Stimulated activated CD8-positive, alpha-beta memory T cell treated with anti-CD3 and anti-CD28 coated beads, Interleukin-2, amount 100 ng/mL, for 48 hours (primary cell): ENCODE measurements at regions not wholly inside any gene's neighbourhood (a gene's known extent, or its start where the extent isn't known, plus 50 kb on each side); places are given as distances from the start of the nearest gene placed in this dataset.
A peak's percentile ranks its signal among the peaks of the same experiment; 100 is the strongest.
"Not testable (repeated sequence)": the region's sequence is repeated elsewhere in the genome, so short reads cannot be mapped to it uniquely, and the experiment has no call there.

Source experiments
- DNase-seq, 2 donors: peaks; one replicate each; pipeline ENCODE4 v3.0.0-alpha.2; 2020; ENCODE audit warnings: low read depth in 2 of 2

DNA sequence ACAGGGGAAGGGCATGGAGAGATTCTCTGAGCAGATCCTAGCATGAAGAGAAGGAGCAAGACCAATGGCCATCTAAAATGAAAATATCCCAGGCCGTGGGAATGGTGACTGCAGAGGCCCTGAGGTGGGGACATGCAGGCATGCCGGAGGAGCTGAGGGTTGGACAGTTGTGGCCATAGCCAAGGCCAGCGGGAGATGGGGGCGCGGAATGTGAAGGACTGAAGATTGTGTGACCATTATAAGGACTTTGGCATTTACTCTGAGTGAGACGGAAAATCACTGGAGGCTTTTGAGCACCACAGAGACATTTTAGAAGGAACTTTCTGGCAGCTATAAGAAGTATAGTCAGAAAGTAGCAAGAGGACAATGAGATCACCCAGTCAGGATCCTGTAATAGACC lies 341.1 kb downstream of the SFMBT2 start:
- DNase-seq = no peak

DNA sequence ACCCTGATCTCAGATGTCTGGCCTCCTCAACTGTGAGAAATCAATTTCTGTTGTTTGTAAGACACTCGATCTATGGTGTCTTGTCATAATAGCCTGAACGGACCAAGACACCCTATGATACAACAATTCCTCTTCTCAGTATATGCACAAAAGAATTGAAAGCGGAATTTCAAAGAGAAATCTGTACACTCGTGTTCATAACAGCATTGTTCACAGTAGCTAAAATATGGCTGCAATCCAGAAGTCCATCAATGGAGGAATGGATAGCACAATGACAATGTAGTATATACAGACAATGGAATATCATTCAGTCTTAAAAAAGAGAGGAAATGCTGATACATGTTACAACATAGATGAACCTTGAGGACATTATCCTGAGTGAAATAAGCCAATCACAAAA lies 354.6 kb downstream of the SFMBT2 start:
- no peak for DNase-seq

DNA sequence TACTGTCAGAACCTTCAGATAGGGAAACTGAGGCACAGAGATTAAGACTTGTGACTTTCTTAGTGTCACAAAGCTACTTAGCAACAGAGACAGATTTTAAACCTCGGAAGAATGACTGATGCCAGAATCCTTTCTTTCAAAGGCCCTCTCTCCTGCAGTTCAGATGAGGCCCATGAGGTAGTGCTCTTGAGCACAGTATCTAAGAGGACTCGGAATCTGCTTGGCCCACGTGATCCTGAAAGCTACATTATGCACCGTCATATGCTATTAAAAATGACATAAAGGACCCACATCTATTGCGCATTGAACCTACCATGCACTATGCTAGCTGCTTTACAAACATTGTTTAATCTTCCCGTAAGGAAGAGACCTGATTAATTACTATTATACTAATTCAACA lies 355.9 kb downstream of the SFMBT2 start:
- no peak for DNase-seq

DNA sequence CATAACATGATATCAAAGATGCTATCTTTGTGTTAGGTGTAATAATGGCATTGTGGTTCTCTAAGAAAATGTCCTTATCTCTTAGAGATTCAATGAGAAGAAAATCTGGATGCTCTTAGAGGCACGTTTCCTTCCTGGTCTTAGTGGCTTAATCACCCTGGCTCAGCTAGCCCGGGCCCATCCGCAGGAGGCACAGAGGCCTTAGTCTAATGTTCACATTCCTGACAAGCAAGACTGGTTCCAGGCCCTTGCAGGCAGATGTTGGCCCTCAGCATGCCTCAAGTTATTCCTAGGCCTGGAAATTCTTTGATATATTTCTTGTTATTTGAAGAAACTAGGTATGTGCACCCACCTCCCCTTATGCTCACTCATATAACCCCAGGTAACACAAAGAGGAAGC lies 357.6 kb downstream of the SFMBT2 start:
- no peak for DNase-seq

DNA sequence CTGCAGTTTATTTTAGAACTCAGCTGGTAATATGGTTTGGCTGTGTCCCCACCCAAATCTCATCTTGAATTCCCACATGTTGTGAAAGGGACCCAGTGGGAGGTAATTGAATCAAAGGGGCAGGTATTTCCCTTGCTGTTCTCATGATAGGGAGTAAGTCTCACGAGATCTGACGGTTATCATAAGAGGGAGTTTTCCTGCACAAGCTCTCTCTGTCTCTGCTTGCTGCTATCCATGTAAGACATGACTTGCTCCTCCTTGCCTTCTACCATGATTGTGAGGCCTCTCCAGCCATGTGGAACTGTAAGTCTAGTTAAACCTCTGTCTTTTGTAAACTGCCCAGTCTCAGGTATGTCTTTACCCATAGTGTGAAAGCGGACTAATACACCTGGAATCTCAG lies 360.8 kb downstream of the SFMBT2 start:
- DNase-seq = not testable (repeated sequence)

DNA sequence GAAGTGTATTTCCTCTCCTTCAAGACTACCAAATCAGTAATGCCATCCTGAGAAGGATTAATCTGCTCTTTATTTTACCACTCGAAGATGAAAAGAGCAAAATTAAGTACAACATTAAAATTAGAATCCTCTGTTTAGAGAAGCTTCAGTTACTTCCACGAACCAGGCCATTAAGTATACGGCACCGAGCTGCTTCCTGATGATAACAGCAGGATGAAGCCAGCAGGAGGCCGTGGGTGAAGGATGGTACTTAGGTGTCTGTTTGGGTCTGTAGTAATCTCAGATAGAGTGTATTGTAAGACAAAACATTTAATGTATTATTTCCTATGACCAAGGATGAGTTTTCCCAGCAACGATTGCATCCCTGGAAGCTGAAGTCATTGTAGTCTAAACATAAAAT lies 362.8 kb downstream of the SFMBT2 start:
- DNase-seq = no peak

DNA sequence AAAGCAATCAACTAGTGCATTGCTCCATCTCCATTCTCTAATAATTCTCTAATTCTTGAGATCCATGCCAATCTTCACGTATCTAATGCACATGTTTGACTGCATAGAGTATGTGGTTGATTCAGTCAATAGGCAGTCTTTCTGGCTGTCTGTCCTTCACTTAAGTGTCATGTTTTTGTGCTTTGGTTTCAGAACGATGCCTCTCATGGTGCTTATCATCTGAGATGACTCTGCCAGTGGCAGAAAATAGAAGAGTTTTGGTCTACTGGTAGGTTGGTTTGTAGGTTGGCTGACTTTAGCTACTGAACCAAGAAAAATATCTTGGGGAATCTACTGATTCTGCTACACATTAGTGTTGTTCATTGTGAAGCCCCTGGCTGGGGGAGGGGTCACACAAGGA lies 364.2 kb downstream of the SFMBT2 start:
- no peak for DNase-seq

DNA sequence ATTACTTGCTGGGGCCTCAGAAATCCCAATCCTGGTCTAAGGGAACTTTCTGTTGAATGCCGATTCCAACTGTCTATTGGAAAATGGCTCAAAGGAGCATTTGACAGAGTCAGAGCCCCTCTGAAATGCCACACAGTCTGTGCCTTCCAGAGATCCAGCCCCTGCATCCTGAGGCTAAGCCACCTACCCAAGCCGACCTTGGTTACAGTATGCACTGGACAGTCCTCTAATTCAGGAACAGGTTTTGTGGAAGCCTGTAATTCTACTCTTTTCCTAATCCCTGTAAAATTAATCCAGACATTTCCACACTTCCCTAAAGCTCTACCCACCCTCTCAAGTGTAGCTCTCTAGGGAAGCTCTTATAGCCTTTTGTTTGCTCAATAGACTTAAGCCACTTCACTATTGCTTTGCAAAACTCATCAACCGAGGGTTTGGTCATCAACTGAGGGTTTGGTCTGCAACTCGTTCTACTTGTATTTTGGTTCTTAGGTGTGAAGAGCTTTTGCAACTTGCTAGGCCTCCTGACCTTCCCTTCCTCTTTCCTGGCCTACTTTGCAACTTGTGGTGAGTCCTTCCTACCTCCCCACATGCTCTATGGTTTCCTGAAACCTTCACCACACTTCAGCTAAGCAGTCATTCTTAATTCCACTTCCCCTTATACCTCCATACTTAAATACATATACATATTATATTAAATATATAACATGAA lies 364.8 kb downstream of the SFMBT2 start:
- no peak for DNase-seq

DNA sequence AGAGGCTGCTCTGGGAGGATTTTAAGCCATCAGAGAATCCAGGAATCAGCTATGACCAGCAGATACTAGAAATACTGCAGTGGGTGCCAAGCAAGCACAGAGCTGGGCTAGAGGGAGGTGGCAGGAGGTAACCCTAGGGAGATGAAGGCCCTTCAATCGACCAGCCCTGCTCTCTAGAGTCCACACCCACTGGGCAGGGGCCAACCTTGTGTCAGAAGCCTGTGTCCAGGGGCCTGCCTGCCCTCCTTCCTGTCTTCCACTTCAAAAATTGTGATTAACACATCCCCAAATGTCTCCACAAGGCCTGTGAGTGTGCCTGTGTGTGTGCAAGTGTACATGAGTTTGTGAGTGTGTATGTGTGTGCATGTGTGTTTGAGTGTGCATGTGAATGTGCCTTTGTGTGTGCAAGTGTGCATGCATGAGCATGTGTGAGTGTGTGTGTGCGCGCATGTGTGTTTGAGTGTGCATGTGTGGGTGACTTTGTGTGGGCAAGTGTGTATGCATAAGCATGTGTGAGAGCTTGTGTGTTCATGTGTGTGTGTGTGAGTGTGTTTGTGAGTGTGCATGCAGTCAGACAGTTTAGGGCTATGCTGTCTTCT lies 367.7 kb downstream of the SFMBT2 start:
- DNase-seq = no peak

DNA sequence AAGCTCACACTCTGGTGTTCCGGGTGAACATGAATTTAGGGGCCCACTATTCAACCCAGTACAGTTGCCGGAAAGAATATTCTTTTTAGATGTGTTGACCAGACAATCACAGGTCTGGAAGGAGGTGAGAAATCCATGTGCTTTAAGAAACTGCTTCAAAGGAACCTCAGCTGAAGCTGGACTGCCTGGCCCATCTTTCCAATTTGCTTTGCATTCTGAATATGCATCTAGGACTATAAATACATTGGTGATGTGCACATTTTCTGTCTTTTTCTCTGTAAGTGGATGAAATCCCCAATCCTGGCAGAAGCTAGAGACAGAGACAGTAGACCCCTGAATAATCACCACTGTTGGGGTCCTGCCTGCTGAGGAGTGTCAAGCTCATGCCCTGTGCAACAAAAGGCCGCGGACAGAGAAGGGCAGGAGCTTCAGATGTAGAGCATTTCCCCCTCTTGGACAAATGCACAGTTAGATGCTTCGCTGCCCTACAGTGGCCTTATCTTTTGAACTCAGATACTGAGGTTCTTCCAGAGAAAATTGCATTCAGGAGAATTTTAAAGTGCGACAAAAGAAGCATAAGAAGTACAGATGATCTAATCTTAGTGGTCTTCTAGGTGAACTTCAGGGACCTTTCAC lies 368.3 kb downstream of the SFMBT2 start:
- DNase-seq = no peak

DNA sequence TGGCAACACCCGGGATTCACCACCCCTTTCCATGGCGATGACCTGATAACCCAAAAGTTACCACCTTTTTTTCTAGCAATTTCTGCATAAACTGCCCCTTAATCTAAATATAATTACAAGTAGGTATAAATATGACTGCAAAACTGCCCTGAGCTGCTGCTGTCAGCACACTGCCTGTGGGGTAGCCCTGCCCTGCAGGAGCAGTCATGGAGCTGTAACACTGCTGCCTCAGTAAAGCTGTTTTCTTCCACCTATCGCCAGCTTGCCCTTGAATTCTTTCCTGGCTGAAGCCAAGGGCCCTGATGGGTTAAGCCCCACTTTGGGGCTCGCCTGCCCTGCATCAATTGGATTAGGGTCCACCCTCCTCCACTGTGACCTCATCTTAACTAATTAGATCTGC lies 368.8 kb downstream of the SFMBT2 start:
- DNase-seq = no peak

DNA sequence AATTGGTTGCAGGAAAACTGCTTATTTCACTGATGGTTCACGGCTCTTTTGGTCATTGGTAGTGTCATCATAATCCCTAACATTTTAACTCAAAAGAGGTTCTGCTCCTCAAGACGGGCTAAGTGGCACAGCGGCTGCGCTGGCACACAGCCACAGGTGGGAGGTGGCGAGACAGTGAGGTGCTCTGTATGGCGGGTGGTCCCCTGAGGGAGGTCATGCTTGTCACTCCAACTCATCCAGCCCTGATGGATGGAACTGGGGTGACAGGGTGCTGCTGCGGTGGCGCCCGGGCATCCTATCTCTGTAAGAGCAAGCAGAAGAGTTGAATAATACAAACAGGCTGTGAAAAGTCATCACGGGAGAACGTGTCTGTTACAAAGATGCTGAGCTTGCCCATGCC lies 370.2 kb downstream of the SFMBT2 start:
- no peak for DNase-seq

DNA sequence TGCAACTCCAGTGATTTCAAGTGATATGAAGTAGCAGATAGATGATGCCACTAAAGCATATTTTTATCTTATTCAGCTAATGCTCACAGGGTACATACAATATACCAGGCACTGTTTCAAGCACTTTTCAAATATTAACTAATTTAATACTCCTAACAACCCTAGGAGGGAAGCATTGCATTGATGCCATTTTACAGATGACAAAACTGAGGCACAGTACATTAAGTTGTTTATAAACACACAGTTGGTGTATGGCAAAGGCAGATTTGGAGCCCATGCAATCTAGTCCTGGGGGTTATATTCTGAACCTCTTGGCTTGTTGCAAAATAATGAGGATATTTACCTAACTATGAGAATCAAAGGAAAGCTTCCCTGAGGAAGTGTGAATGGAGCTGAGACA lies 371.0 kb downstream of the SFMBT2 start:
- no peak for DNase-seq

DNA sequence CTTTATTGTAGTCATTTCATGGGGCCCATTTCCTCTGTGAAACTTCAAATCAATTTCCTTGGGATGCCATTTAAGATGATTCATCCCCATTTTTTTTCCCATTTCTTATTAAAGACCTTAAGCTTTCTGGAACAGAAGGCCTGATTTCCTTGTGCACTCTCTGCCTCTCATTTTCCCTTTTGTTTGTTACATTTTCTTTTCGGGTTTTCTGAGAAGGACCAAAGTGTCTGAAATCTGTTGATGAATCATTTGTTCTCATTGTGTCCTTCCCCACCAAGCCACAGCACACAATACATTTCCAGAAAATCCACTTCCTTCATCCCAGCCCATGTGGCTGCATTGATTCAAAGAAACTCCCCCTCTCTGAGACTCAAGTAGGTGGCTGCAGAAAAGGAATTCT lies 372.4 kb downstream of the SFMBT2 start:
- no peak for DNase-seq

DNA sequence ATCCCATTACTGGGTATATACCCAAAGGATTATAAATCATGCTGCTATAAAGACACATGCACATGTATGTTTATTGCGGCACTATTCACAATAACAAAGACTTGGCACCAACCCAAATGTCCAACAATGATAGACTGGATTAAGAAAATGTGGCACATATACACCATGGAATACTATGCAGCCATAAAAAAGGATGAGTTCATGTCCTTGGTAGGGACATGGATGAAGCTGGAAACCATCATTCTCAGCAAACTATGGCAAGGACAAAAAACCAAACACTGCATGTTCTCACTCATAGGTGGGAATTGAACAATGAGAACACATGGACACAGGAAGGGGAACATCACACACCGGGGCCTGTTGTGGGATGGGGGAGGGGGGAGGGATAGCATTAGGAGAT lies 373.4 kb downstream of the SFMBT2 start:
- DNase-seq = not testable (repeated sequence)

DNA sequence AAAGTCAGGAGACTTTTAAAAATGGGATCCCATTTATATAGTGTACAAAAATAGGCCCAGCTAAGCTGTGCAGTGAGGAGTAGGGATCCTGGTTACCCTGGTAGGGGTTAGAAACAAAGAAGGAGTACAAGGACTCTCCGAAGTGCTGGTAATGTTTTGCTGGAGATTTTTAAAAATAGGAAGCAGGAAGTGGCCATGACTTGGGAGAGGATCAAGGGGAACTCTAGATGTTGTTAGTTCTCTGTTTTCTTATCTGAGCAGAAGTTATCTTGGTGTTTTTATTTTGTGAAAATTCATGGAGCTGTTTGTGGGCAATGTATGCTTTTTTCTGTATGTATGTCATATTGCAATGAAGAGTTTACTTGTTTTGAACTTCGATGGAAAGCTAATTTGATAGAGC lies 373.9 kb downstream of the SFMBT2 start:
- no peak for DNase-seq

DNA sequence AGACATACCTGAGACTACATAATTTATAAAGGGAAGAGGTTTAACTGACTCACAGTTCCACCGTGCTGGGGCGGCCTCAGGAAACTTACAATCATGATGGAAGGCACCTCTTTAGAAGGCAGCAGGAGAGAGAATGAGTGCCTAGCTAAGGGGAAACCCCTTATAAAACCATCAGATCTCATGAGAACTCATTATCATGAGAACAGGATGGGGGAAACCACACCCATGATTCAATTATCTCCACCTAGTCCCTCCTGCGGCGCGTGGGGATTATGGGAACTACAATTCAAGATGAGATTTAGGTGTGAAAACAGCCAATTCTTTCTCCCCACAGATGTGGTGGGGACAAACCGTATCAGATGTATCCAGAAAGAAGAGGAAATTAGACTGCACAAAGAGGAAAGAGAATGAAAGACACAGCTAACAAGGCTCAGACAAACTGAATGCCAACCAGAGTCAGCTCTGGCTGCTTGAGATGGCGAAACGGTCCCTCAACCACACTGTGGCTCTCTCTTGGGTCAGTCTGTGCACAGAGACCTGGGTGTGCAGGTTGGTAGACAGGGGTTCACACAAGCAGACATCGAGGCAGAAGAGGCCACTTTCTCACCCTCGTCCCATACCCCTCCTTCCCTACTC lies 375.6 kb downstream of the SFMBT2 start:
- DNase-seq = peak; percentile 16 to 25

DNA sequence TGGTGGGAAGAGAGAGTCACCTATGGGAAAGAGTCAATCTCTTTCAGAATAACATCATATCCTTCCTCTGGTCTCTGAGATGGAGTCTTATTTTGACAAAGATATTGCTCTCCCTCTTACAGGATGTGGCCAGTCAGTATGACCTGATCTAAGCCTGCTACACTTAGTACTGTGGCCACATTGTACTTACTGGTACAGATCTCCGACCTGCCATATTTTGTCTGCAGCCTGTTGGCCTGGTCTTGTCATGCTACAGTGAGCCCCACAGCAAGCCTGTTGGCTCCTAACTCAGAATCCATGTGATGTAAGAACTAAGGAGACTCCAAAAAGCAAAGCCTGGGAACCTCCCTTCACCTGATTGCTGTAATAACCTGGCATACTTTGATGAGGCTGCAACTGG lies 377.8 kb downstream of the SFMBT2 start:
- no peak for DNase-seq

DNA sequence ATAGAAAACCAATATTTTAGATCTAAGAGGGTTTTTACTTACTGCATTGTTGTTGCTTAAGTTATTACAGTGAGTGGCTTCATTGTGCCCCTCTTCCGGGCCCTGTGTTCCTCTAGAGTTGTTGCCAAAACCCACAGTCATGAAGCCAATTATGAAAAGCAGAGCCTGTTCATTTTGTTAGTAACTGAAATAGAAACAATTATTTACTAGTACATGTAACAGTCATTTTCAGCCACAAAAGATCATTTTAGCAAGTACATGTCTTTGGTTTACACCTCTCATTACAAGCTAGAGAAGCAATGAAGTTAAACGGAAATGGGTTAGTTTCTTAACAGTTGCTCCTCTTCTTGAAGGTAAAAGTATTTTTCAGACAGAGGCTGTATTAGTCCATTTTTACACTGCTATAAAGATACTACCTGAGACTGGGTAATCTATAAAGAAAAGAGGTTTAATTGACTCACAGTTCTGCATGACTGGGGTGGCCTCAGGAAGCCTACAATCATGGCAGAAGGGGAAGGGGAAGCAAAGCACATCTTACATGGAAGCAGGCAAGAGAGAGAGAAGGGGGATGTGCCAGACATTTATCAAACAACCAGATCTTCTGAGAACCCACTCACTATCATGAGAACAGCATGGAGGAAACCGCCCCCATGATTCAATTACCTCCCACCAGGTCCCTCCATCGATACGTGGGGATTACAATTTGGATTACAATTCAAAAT lies 380.5 kb downstream of the SFMBT2 start:
- no peak for DNase-seq

DNA sequence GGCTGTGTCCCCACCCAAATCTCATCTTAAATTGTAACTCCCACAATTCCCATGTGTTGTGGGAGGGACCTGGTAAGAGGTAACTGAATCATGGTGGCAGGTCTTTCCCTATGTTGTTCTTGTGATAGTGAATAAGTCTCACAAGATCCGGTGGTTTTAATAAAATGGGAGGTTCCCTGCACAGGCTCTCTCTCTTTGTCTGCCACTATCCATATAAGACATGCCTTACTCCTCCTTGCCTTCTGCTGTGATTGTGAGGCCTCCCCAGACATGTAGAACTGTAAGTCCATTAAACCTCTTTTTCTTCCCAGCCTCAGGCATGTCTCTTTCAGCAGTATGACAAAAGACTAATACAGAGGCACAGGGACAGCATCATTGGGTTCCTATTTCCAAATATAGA lies 381.2 kb downstream of the SFMBT2 start:
- DNase-seq = no peak

DNA sequence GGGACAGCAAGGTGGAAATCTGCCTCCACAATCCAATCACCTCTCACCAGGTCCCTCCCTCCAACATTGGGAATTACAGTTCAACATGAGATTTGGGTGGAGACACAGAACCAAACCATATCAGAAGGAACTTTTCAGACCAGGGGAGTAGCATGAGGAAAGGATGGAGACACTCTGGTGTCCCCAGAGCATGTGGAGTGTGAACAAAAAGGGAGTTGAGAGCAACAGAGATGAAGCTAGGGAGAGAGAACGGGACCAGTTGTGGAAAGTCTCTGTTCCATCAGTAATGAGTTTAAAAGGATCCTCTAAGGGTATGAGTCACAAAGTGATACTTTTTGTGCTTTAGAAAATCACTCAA lies 382.0 kb downstream of the SFMBT2 start:
- no peak for DNase-seq
